Fibroblast of peridontal ligament (primary cell): ENCODE measurements at regions not wholly inside any gene's neighbourhood (a gene's known extent, or its start where the extent isn't known, plus 50 kb on each side); places are given as distances from the start of the nearest gene placed in this dataset.

Experiments used
- DNase-seq: peaks from one replicate; pipeline ENCODE4 v3.0.0-alpha.2; 2010; ENCODE audit errors: extremely low read depth

- DNase-seq = no peak
These were observed 141.0 kb downstream of the CMPK2 start for GRCh38 chr2:6724605-6725140.

GRCh38 chr2:6728156-6728555 lies 137.6 kb downstream of the CMPK2 start:
- DNase-seq = no peak

- no peak for DNase-seq
These were observed 135.7 kb downstream of the CMPK2 start for GRCh38 chr2:6730003-6730402.

GRCh38 chr2:6730649-6731532 lies 134.8 kb downstream of the CMPK2 start:
- no peak for DNase-seq

- no peak for DNase-seq
These were observed 126.2 kb downstream of the CMPK2 start for GRCh38 chr2:6739547-6739946.

- no peak for DNase-seq
These were observed 124.5 kb downstream of the CMPK2 start for GRCh38 chr2:6741229-6741628.

GRCh38 chr2:6744038-6744437 lies 121.7 kb downstream of the CMPK2 start:
- DNase-seq = no peak

GRCh38 chr2:6747433-6747832 lies 118.3 kb downstream of the CMPK2 start:
- no peak for DNase-seq

GRCh38 chr2:6748406-6749067 lies 117.2 kb downstream of the CMPK2 start:
- DNase-seq = no peak

GRCh38 chr2:6749962-6750361 lies 115.7 kb downstream of the CMPK2 start:
- no peak for DNase-seq

GRCh38 chr2:6750411-6751158 lies 115.1 kb downstream of the CMPK2 start:
- no peak for DNase-seq

- DNase-seq = no peak
These were observed 111.3 kb downstream of the CMPK2 start for GRCh38 chr2:6754419-6754818.

- DNase-seq = no peak
These were observed 110.3 kb downstream of the CMPK2 start for GRCh38 chr2:6755456-6755855.

- DNase-seq = no peak
These were observed 108.5 kb downstream of the CMPK2 start for GRCh38 chr2:6757215-6757614.

- no peak for DNase-seq
These were observed 106.0 kb downstream of the CMPK2 start for GRCh38 chr2:6759689-6760088.

- DNase-seq = no peak
These were observed 105.6 kb downstream of the CMPK2 start for GRCh38 chr2:6760132-6760531.

GRCh38 chr2:6764968-6765723 lies 100.6 kb downstream of the CMPK2 start:
- DNase-seq = no peak

GRCh38 chr2:6769346-6769745 lies 96.4 kb downstream of the CMPK2 start:
- no peak for DNase-seq

GRCh38 chr2:6770006-6770405 lies 95.7 kb downstream of the CMPK2 start:
- DNase-seq = no peak

- no peak for DNase-seq
These were observed 93.8 kb downstream of the CMPK2 start for GRCh38 chr2:6771634-6772611.
